WTC11 (cell line): ENCODE measurements at regions not wholly inside any gene's neighbourhood (a gene's known extent, or its start where the extent isn't known, plus 50 kb on each side); places are given as distances from the start of the nearest gene placed in this dataset.

ENCODE experiments used
- CBFB ChIP-seq: sonication (generic); formaldehyde crosslinking; IDR thresholded peaks from 2 replicates; pipeline ENCODE4 v1.8.1; 2022; ENCODE audit warnings: mild to moderate bottlenecking, low read depth, missing genetic modification reagents
- NFE2L1 ChIP-seq: sonication (generic); formaldehyde crosslinking; IDR thresholded peaks from 2 replicates; pipeline ENCODE4 v1.8.1; 2023; ENCODE audit warnings: missing genetic modification reagents
- NR3C1 ChIP-seq: sonication (generic); formaldehyde crosslinking; conservative IDR thresholded peaks from 2 replicates; pipeline ENCODE4 v1.8.1; 2023; ENCODE audit warnings: low read depth, mild to moderate bottlenecking, missing genetic modification reagents

DNA sequence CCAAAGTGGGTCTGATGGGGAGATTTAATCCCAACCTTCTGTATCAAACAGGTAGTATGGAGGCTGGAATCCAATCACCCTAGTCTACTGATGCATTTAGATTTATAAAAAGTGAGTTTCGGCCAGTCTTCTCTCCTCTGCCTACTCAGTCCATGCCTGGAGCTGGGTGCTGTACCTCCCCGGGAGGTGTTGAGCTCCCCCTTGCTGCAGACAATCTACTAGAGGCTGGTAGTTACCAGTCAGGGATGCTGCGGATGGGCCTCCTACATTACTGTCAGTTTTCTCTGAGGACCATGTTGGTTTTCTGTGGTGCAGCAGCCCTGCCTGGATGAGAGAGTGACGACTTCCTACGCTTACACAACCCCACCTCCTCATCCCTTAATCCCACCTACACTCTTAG is 118.6 kb upstream of the CELF4 start:
- TF ChIP-seq NR3C1 (no peak), CBFB (no peak), NFE2L1 (CRISPR knock-in tag) (no peak)
